ENCODE measurements at regions not wholly inside any gene's neighbourhood (a gene's known extent, or its start where the extent isn't known, plus 50 kb on each side); places are given as distances from the start of the nearest gene placed in this dataset.
"Not testable (repeated sequence)": the region's sequence is repeated elsewhere in the genome, so short reads cannot be mapped to it uniquely, and the experiment has no call there.

GRCh38 chr4:118474771-118475170 lies 122.0 kb upstream of the PRSS12 start:
- not testable (repeated sequence) for TF ChIP-seq CTCF (IDR thresholded peaks at IDR 0.05; ENCODE audit: poor library complexity); EZH2 (IDR thresholded peaks at IDR 0.05; ENCODE audit: borderline replicate concordance); EZH2phosphoT487 (IDR thresholded peaks at IDR 0.05; ENCODE audit: low read depth, severe bottlenecking, unreplicated experiment)

Data from hepatocyte (in vitro differentiated cells).